BJ (cell line): ENCODE measurements at regions not wholly inside any gene's neighbourhood (a gene's known extent, or its start where the extent isn't known, plus 50 kb on each side); places are given as distances from the start of the nearest gene placed in this dataset.

Experiments
- CTCF ChIA-PET: fragments of 350-600 bp; formaldehyde crosslinking; extraction: SDS; loops from one replicate; lab custom pipeline; 2021; ENCODE audit warnings: antibody characterized with exemption, inconsistent platforms; lab: Yijun Ruan, JAX
- POLR2A ChIA-PET: fragments of 300-600 bp; sonication (Branson Sonifier 250); formaldehyde crosslinking; extraction: SDS; loops from one replicate; lab custom pipeline; 2021; ENCODE audit warnings: antibody characterized with exemption; lab: Charles Lee
- DNase-seq: peaks from one replicate; pipeline ENCODE4 v3.0.0-alpha.2; 2011; ENCODE audit warnings: low read depth
- H3K27me3 ChIP-seq: 2 replicates; pipeline ENCODE4 v1.6.0; 2011; ENCODE audit warnings: low read length; ENCODE audit not compliant: control insufficient read depth, insufficient read depth
- H3K36me3 ChIP-seq: 2 replicates; pipeline ENCODE4 v1.5.1; 2011; ENCODE audit warnings: low read length; ENCODE audit not compliant: control insufficient read depth, insufficient read depth
- H3K4me3 ChIP-seq: 2 replicates; pipeline ENCODE4 v1.5.1; 2011; ENCODE audit warnings: low read depth, mild to moderate bottlenecking, control low read depth, low read length
- CTCF ChIP-seq: IDR thresholded peaks from 2 replicates; pipeline ENCODE4 v1.5.1; 2011; ENCODE audit warnings: low read depth, mild to moderate bottlenecking, control low read depth, inconsistent platforms, low read length, moderate library complexity; ENCODE audit not compliant: insufficient read depth

GRCh38 chr11:115884800-115885534, 380.8 kb upstream of the CADM1 start:
- no peak for TF ChIP-seq CTCF
- ChIA-PET CTCF (interaction anchor here (0.8 kb wide), 1 partner anchor 19 kb away, joined by 3 read pairs; no protein-coding TSS in a partner anchor), POLR2A (no interaction called here)
- DNase-seq = no peak
- no peaks in the 10 kb centered on the region for H3K36me3 ChIP-seq
- H3K4me3 ChIP-seq = no peak overlapping the region
- H3K27me3 ChIP-seq = no peaks in the 10 kb centered on the region

DNA sequence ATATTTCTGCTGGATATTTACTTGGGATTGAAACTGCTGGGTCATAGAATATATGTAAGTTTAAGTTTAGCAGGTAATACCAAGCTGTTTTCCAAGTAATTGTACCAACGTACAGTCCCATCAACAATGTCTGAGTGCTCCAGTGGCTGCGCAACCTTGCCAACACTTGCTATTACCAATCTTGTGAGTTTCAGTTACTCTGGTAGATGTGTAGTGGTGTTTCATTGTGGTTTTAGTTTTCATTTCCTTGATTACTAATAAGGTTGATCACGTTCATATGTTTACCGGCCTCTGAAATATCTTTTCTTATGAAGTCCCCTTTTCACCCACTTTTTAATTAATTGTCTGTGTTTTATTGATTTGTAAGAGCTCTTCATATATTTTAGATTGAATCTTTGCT, 370.6 kb upstream of the CADM1 start:
- DNase-seq = no peak
- CTCF ChIA-PET = interaction anchor here (0.6 to 0.7 kb wide), 2 partner anchors 17 to 488 kb away, joined by 3 read pairs; no protein-coding TSS in a partner anchor

GRCh38 chr11:115873813-115874212, 369.6 kb upstream of the CADM1 start:
- ChIA-PET POLR2A (no interaction called here), CTCF (no interaction called here)
- DNase-seq = no peak
- H3K4me3 ChIP-seq = no peak overlapping the region
- no peaks in the 10 kb centered on the region for H3K27me3 ChIP-seq
- no peak for TF ChIP-seq CTCF
- no peaks in the 10 kb centered on the region for H3K36me3 ChIP-seq

More for the DNA sequence above, 370.6 kb upstream of the CADM1 start:
- no peaks in the 10 kb centered on the region for H3K27me3 ChIP-seq
- H3K4me3 ChIP-seq = no peak overlapping the region
- TF ChIP-seq CTCF = no peak
- no peaks in the 10 kb centered on the region for H3K36me3 ChIP-seq
- POLR2A ChIA-PET = no interaction called here

GRCh38 chr11:115872416-115872815, 368.2 kb upstream of the CADM1 start:
- Histone ChIP-seq H3K36me3 (no peaks in the 10 kb centered on the region), H3K27me3 (no peaks in the 10 kb centered on the region), H3K4me3 (no peak overlapping the region)
- DNase-seq = no peak
- TF ChIP-seq CTCF = no peak
- ChIA-PET CTCF (no interaction called here), POLR2A (no interaction called here)

GRCh38 chr11:115871161-115871760, 367.0 kb upstream of the CADM1 start:
- no peak for TF ChIP-seq CTCF
- ChIA-PET POLR2A (no interaction called here), CTCF (no interaction called here)
- Histone ChIP-seq H3K4me3 (no peak overlapping the region), H3K36me3 (no peaks in the 10 kb centered on the region), H3K27me3 (no peaks in the 10 kb centered on the region)
- no peak for DNase-seq
